Nephron (organoid): ENCODE measurements at regions not wholly inside any gene's neighbourhood (a gene's known extent, or its start where the extent isn't known, plus 50 kb on each side); places are given as distances from the start of the nearest gene placed in this dataset.
"Not testable (repeated sequence)": the region's sequence is repeated elsewhere in the genome, so short reads cannot be mapped to it uniquely, and the experiment has no call there.

ENCODE experiments used
- H3K27ac Mint-ChIP-seq, 3 experiments: 2 replicates each; pipeline ENCODE4 v1.8.0; 2020; ENCODE audit warnings: mixed read lengths in 3 of 3, mild to moderate bottlenecking in 2 of 3, moderate library complexity in 1 of 3
- H3K27me3 Mint-ChIP-seq: 2 replicates; pipeline ENCODE4 v1.8.0; 2021; ENCODE audit warnings: low read depth, mild to moderate bottlenecking, moderate library complexity, mixed read lengths
- H3K36me3 Mint-ChIP-seq: 2 replicates; pipeline ENCODE4 v1.8.0; 2020; ENCODE audit warnings: low read depth, mixed read lengths
- H3K4me1 Mint-ChIP-seq: 2 replicates; pipeline ENCODE4 v1.8.0; 2020; ENCODE audit warnings: mixed read lengths
- H3K4me3 Mint-ChIP-seq, 3 experiments: 2 replicates each; pipeline ENCODE4 v1.8.0; 2020; ENCODE audit warnings: mild to moderate bottlenecking in 3 of 3, mixed read lengths in 3 of 3, moderate library complexity in 2 of 3
- H3K9me3 Mint-ChIP-seq: 2 replicates; pipeline ENCODE4 v1.8.0; 2020; ENCODE audit warnings: mixed read lengths
- TF ChIP-seq, protein P1 (sequence below), 3 experiments: fragments of 200-600 bp; sonication (generic); IDR thresholded peaks; one replicate each; pipeline ENCODE4 v1.5.0; 2021; ENCODE audit warnings: antibody characterized with exemption in 3 of 3; ENCODE audit not compliant: unreplicated experiment in 3 of 3

- Mint-ChIP-seq H3K4me1 (peaks cover 19% of the 10 kb centered on the region), H3K36me3 (no peaks in the 10 kb centered on the region), H3K27ac (peak overlapping the region; percentile 92 to 93 (median 93)), H3K27me3 (no peaks in the 10 kb centered on the region), H3K9me3 (peaks cover 2% of the 10 kb centered on the region), H3K4me3 (no peak overlapping the region)
- TF ChIP-seq, protein P1, sequence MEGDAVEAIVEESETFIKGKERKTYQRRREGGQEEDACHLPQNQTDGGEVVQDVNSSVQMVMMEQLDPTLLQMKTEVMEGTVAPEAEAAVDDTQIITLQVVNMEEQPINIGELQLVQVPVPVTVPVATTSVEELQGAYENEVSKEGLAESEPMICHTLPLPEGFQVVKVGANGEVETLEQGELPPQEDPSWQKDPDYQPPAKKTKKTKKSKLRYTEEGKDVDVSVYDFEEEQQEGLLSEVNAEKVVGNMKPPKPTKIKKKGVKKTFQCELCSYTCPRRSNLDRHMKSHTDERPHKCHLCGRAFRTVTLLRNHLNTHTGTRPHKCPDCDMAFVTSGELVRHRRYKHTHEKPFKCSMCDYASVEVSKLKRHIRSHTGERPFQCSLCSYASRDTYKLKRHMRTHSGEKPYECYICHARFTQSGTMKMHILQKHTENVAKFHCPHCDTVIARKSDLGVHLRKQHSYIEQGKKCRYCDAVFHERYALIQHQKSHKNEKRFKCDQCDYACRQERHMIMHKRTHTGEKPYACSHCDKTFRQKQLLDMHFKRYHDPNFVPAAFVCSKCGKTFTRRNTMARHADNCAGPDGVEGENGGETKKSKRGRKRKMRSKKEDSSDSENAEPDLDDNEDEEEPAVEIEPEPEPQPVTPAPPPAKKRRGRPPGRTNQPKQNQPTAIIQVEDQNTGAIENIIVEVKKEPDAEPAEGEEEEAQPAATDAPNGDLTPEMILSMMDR (IDR thresholded peaks at IDR 0.05; ENCODE audit: unreplicated experiment in 3 of 3): no peak
These were observed 69.4 kb upstream of the USP25 start for GRCh38 chr21:15660423-15660804.

- TF ChIP-seq, protein P1 (IDR thresholded peaks at IDR 0.05; ENCODE audit: unreplicated experiment in 3 of 3): no peak
- no peaks in the 10 kb centered on the region for H3K4me1 Mint-ChIP-seq
- no peaks in the 10 kb centered on the region for H3K36me3 Mint-ChIP-seq
- H3K4me3 Mint-ChIP-seq: no peak overlapping the region
- H3K27ac Mint-ChIP-seq: no peak overlapping the region
- no peaks in the 10 kb centered on the region for H3K27me3 Mint-ChIP-seq
- no peaks in the 10 kb centered on the region for H3K9me3 Mint-ChIP-seq
These were observed 62.8 kb upstream of the USP25 start for GRCh38 chr21:15667010-15667409.

DNA sequence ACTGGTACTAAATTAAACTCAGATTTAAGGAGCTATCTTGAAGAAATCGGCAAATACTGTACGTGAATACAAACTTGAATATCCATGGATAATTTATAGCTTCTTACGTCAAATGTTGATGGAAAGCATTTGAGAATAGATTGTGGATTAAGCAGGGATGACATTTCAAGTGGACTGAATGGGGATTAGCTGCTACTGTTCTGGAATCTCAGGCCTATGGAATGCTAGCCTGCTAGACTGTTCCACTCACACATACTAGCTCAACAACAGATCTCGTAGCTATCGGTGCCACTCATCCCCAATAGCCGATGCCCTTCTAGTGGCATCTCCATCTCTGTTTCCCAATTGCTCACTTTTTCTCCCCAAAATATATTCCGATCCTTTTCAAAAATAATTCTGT is 62.0 kb upstream of the USP25 start:
- Mint-ChIP-seq H3K27ac (no peak overlapping the region), H3K9me3 (no peaks in the 10 kb centered on the region), H3K4me1 (no peaks in the 10 kb centered on the region), H3K4me3 (no peak overlapping the region), H3K27me3 (no peaks in the 10 kb centered on the region), H3K36me3 (no peaks in the 10 kb centered on the region)
- TF ChIP-seq, protein P1 (IDR thresholded peaks at IDR 0.05; ENCODE audit: unreplicated experiment in 3 of 3): no peak

GRCh38 chr21:15669247-15669646 is 60.5 kb upstream of the USP25 start:
- H3K36me3 Mint-ChIP-seq: no peaks in the 10 kb centered on the region
- H3K27ac Mint-ChIP-seq: no peak overlapping the region
- TF ChIP-seq, protein P1 (IDR thresholded peaks at IDR 0.05; ENCODE audit: unreplicated experiment in 3 of 3): no peak
- no peak overlapping the region for H3K4me3 Mint-ChIP-seq
- no peaks in the 10 kb centered on the region for H3K27me3 Mint-ChIP-seq
- H3K4me1 Mint-ChIP-seq: no peaks in the 10 kb centered on the region
- H3K9me3 Mint-ChIP-seq: no peaks in the 10 kb centered on the region

DNA sequence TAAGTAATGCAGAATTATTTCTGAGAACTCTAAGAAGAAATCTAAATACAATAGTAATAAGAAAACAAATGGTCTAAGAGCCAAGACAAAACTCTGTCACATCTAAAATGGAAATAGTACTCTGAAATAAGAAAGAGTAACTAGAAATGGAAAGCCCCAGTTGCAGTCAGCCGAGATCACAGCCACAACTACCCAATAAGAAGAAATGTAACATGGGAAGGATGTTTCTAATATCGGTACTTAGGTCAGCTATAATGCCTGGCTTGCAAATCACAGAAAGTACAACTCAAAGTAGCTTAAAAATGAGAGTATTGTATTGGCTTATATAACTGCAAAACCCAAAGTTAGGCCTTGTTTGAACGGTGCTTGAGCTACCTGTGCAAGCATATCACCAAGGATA is 58.6 kb upstream of the USP25 start:
- TF ChIP-seq, protein P1 (IDR thresholded peaks at IDR 0.05; ENCODE audit: unreplicated experiment in 3 of 3): no peak
- Mint-ChIP-seq H3K27me3 (no peaks in the 10 kb centered on the region), H3K9me3 (no peaks in the 10 kb centered on the region)

GRCh38 chr21:15672578-15672977 is 57.2 kb upstream of the USP25 start:
- H3K4me1 Mint-ChIP-seq, H3K36me3 Mint-ChIP-seq, H3K9me3 Mint-ChIP-seq, H3K27ac Mint-ChIP-seq, H3K4me3 Mint-ChIP-seq, H3K27me3 Mint-ChIP-seq: not testable (repeated sequence)

More for the DNA sequence above, 58.6 kb upstream of the USP25 start:
- H3K36me3 Mint-ChIP-seq: no peaks in the 10 kb centered on the region
- H3K4me1 Mint-ChIP-seq: no peaks in the 10 kb centered on the region
- no peak overlapping the region for H3K27ac Mint-ChIP-seq
- H3K4me3 Mint-ChIP-seq: no peak overlapping the region
